ENCODE measurements at regions not wholly inside any gene's neighbourhood (a gene's known extent, or its start where the extent isn't known, plus 50 kb on each side); places are given as distances from the start of the nearest gene placed in this dataset.

DNA sequence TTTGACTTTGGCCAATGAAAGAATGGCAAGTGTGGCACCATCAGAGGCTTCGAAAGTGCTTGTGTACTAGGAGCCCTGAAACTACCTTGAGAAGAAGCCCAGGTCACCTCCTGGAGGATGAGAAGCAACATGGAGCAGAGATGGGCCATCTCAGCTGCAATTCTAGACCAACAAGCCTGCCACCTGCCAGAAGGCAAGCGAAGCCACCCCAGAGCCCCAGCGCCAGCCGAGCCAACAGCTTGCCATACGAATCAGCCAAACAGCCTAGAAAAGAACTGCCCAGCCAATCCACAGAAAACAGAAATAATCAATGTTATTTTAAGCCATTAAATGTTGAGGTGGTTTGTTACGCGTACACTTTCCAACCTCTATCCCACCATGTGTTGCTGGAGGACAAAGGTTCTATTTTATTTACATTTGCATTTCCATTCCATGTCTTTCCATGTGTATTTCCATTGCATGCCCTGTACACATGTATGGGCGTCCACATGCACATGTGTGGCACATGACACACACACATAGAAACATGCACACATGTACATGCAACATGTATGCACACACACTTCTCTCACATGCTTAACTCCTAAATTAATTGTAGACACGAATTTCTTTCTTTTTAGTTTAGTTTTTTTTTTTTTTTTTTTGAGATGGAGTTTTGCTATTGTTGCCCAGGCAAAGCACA lies 144.3 kb upstream of the TNRC6C start:
- TF ChIP-seq, protein P1, sequence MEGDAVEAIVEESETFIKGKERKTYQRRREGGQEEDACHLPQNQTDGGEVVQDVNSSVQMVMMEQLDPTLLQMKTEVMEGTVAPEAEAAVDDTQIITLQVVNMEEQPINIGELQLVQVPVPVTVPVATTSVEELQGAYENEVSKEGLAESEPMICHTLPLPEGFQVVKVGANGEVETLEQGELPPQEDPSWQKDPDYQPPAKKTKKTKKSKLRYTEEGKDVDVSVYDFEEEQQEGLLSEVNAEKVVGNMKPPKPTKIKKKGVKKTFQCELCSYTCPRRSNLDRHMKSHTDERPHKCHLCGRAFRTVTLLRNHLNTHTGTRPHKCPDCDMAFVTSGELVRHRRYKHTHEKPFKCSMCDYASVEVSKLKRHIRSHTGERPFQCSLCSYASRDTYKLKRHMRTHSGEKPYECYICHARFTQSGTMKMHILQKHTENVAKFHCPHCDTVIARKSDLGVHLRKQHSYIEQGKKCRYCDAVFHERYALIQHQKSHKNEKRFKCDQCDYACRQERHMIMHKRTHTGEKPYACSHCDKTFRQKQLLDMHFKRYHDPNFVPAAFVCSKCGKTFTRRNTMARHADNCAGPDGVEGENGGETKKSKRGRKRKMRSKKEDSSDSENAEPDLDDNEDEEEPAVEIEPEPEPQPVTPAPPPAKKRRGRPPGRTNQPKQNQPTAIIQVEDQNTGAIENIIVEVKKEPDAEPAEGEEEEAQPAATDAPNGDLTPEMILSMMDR (conservative IDR thresholded peaks at IDR 0.05 in 1 of 2, IDR thresholded peaks at IDR 0.05 in 1 of 2; ENCODE audit: low read depth in 1 of 2, low read length in 2 of 2) = no peak
- no peak for TF ChIP-seq EZH2 (IDR thresholded peaks at IDR 0.05; ENCODE audit: low read length, missing control alignments)
- Histone ChIP-seq H3K9me3 (ENCODE audit: control insufficient read depth, insufficient read depth, low read depth, low read length) (no peaks in the 10 kb centered on the region), H4K20me1 (ENCODE audit: control insufficient read depth, extremely low read depth, insufficient read depth, low read length) (no peaks in the 10 kb centered on the region), H2AFZ (ENCODE audit: low read length) (no peak overlapping the region), H3K4me1 (ENCODE audit: control insufficient read depth, extremely low read depth, insufficient read depth, low read length) (no peaks in the 10 kb centered on the region), H3K27ac (ENCODE audit: insufficient read depth, low read length) (no peak overlapping the region), H3K9ac (ENCODE audit: insufficient read depth, low read length) (no peak overlapping the region), H3K36me3 (ENCODE audit: control insufficient read depth, insufficient read depth, low read length) (no peaks in the 10 kb centered on the region), H3K79me2 (ENCODE audit: control insufficient read depth, insufficient read depth, low read length) (no peaks in the 10 kb centered on the region), H3K27me3 (ENCODE audit: control insufficient read depth, insufficient read depth, low read length) (no peaks in the 10 kb centered on the region), H3K4me3 (replicated peaks in 1 of 4; ENCODE audit: control extremely low read depth in 1 of 4, insufficient read depth in 1 of 4, low read depth in 3 of 4, low read length in 4 of 4) (no peak overlapping the region), H3K4me2 (ENCODE audit: extremely low read depth, insufficient read depth, low read length) (no peak overlapping the region)
- no peak for DNase-seq (ENCODE audit: low read depth in 2 of 2)

DNA sequence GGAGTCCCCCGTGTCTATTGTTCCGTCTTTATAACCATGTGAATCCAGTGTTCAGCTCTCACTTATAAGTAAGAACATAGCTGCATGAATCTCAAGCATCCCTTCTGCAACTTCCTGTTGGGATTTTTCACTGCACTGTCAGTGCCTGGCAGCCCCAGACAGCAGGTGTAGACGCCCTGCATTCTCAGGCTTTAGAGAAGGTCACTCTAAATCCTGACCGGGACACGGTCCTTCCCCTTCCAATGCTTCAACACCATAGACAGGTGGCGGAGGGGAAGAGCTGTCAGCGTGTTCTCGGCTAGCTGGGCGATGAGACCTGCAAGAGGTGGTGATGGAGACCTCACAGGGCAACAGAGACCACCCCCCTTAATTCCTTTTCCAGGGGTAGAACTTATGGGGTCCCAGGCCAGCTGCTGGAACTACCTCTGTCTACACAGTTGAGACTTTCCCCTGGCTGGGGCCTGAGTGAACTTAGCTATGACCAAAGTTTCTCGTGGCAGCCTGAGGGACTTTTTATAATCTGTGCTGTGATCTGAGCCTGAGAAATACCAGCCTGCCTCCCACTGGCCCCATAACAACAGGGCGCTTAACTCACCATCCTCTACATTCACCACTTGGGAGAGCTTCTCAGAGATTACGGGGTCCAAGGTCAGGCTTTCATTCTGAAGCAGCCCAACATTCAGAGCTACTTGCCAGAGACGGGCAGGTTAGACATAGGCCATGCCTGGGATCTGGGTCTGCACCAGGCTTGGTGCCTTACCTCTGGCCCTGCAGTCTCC lies 143.2 kb upstream of the TNRC6C start:
- H2AFZ ChIP-seq (ENCODE audit: low read length) = no peak overlapping the region
- H3K27ac ChIP-seq (ENCODE audit: insufficient read depth, low read length) = no peak overlapping the region
- no peak for TF ChIP-seq EZH2 (IDR thresholded peaks at IDR 0.05; ENCODE audit: low read length, missing control alignments)
- TF ChIP-seq, protein P1 (conservative IDR thresholded peaks at IDR 0.05 in 1 of 2, IDR thresholded peaks at IDR 0.05 in 1 of 2; ENCODE audit: low read depth in 1 of 2, low read length in 2 of 2) = no peak
- H3K79me2 ChIP-seq (ENCODE audit: control insufficient read depth, insufficient read depth, low read length) = no peaks in the 10 kb centered on the region
- H3K27me3 ChIP-seq (ENCODE audit: control insufficient read depth, insufficient read depth, low read length) = no peaks in the 10 kb centered on the region
- no peaks in the 10 kb centered on the region for H3K4me1 ChIP-seq (ENCODE audit: control insufficient read depth, extremely low read depth, insufficient read depth, low read length)
- H3K9ac ChIP-seq (ENCODE audit: insufficient read depth, low read length) = no peak overlapping the region
- H3K9me3 ChIP-seq (ENCODE audit: control insufficient read depth, insufficient read depth, low read depth, low read length) = no peaks in the 10 kb centered on the region
- no peaks in the 10 kb centered on the region for H3K36me3 ChIP-seq (ENCODE audit: control insufficient read depth, insufficient read depth, low read length)
- no peak overlapping the region for H3K4me2 ChIP-seq (ENCODE audit: extremely low read depth, insufficient read depth, low read length)
- H4K20me1 ChIP-seq (ENCODE audit: control insufficient read depth, extremely low read depth, insufficient read depth, low read length) = no peaks in the 10 kb centered on the region
- no peak overlapping the region for H3K4me3 ChIP-seq (replicated peaks in 1 of 4; ENCODE audit: control extremely low read depth in 1 of 4, insufficient read depth in 1 of 4, low read depth in 3 of 4, low read length in 4 of 4)
- no peak for DNase-seq (ENCODE audit: low read depth in 2 of 2)

DNA sequence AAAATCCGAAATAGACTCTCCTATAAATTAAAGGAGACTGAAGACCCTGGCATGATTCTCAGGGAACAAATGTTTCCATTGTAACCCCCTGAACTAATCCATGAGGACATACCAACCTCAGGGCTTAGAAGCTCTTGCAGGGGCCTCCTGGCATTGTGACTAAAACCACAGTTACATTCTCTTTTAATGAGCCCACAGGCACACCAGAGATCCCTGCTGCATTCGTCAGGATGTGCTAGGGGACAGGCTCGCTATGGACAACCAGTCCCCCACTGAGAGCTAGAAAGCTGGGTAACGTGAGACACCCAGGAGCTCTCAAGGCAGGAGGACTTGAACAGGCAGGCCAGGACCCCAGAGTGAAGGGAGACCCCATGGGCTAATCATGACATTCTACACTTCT lies 140.6 kb upstream of the TNRC6C start:
- Histone ChIP-seq H3K27ac (ENCODE audit: insufficient read depth, low read length) (no peak overlapping the region), H3K4me3 (replicated peaks in 1 of 4; ENCODE audit: control extremely low read depth in 1 of 4, insufficient read depth in 1 of 4, low read depth in 3 of 4, low read length in 4 of 4) (no peak overlapping the region), H3K4me1 (ENCODE audit: control insufficient read depth, extremely low read depth, insufficient read depth, low read length) (no peaks in the 10 kb centered on the region), H2AFZ (ENCODE audit: low read length) (no peak overlapping the region), H4K20me1 (ENCODE audit: control insufficient read depth, extremely low read depth, insufficient read depth, low read length) (no peaks in the 10 kb centered on the region), H3K9ac (ENCODE audit: insufficient read depth, low read length) (no peak overlapping the region), H3K4me2 (ENCODE audit: extremely low read depth, insufficient read depth, low read length) (no peak overlapping the region), H3K36me3 (ENCODE audit: control insufficient read depth, insufficient read depth, low read length) (no peaks in the 10 kb centered on the region), H3K79me2 (ENCODE audit: control insufficient read depth, insufficient read depth, low read length) (no peaks in the 10 kb centered on the region), H3K27me3 (ENCODE audit: control insufficient read depth, insufficient read depth, low read length) (no peaks in the 10 kb centered on the region), H3K9me3 (ENCODE audit: control insufficient read depth, insufficient read depth, low read depth, low read length) (no peaks in the 10 kb centered on the region)
- peak in 1 of 2 donors; percentile 62 for DNase-seq (ENCODE audit: low read depth in 2 of 2)
- no peak for TF ChIP-seq EZH2 (IDR thresholded peaks at IDR 0.05; ENCODE audit: low read length, missing control alignments)
